Adrenal gland (tissue), 5 donors: ENCODE measurements at regions not wholly inside any gene's neighbourhood (a gene's known extent, or its start where the extent isn't known, plus 50 kb on each side); places are given as distances from the start of the nearest gene placed in this dataset.

Experiments
- CTCF ChIP-seq, 6 experiments: fragments of 450-650 bp in 4 of 6; fragments of 200-600 bp in 2 of 6; sonication (generic) in 1 of 6; IDR thresholded peaks; 1 replicate in 5 of 6; 2 replicates in 1 of 6; pipeline versions ENCODE4 v1.5.1 to v1.8.0; 2016 to 2021; ENCODE audit warnings: antibody characterized with exemption in 6 of 6, mild to moderate bottlenecking in 2 of 6, moderate library complexity in 1 of 6
- POLR2A ChIP-seq, 2 donors: fragments of 450-650 bp; IDR thresholded peaks; one replicate each; pipeline ENCODE4 v1.6.1; 2017; ENCODE audit warnings: antibody characterized with exemption in 2 of 2, mild to moderate bottlenecking in 2 of 2, moderate library complexity in 1 of 2
- donor health status: DM: no; HTN: no; CAD: no.

GRCh38 chr4:189664693-189665250, 275.9 kb upstream of the FRG1 start:
- TF ChIP-seq CTCF (IDR thresholded peaks at IDR 0.05) = no peak
- no peak for TF ChIP-seq POLR2A (IDR thresholded peaks at IDR 0.05)
